CD4-positive, alpha-beta T cell treated with Interleukin-1 beta for 1 hour (primary cell): ENCODE measurements at regions not wholly inside any gene's neighbourhood (a gene's known extent, or its start where the extent isn't known, plus 50 kb on each side); places are given as distances from the start of the nearest gene placed in this dataset.

Experiments used
- DNase-seq, 2 donors: peaks; one replicate each; pipeline ENCODE4 v3.0.0-alpha.2; 2020 to 2022

- DNase-seq, result no peak
Observed at GRCh38 chr15:46576646-46577395, 942.0 kb downstream of the SQOR start.

- no peak for DNase-seq
Observed at GRCh38 chr15:46577767-46578166, 942.9 kb downstream of the SQOR start.

DNA sequence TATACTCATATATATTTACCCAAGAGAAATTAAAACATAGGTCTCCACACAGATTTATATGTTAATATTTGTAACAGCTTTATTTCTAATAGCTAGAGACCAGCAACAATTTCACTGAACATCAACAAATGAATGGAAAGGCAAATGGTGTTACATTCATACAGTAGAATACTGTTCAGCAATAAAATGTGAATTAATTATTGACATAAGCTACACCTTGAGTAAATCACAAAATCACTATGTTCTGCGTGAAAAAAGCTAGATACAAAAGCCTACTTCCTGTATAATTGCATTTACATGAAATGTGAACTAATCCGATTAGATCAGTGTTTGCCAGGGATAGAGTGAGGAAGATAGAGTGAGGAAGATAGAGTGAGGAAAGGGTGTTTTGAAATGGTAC lies 945.7 kb downstream of the SQOR start:
- DNase-seq, result no peak

GRCh38 chr15:46580924-46581323 lies 946.1 kb downstream of the SQOR start:
- no peak for DNase-seq

DNA sequence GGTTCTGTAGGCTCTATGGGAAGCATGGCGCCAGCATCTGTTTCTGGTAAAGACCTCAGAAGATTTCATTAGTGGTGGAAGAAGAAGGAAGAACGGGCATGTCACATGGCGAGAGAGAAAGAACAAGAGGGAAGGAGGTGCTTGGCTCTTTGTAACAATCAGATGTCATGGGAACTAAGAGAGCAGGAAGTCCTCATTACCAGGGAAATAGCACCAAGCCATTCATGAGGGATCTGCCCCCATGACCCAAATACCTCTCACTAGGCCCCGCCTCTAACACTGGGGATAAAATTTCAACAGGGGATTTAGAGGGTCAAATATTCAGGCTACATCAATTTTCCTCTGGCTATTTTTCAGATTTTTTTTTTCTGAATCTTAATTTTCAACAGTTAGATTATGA lies 954.3 kb downstream of the SQOR start:
- DNase-seq, result no peak

DNA sequence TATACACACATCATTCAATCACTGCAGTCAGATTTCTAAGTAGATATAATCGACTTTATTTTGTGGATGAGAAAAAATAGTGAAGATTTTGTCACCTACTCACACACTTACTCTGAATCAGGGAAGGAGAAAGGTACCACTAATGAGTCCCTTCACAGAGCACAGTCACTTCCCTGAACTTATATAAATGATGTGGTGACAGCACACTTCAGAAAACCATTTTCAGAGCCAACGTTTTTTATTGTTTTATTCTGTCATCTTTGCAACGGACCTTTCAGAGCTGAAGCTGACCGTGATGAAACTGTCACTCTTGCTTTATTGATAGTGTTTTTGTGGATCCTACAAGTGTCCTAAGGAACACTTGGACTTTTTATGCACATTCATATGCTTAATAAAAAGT lies 956.6 kb downstream of the SQOR start:
- DNase-seq, result no peak

DNA sequence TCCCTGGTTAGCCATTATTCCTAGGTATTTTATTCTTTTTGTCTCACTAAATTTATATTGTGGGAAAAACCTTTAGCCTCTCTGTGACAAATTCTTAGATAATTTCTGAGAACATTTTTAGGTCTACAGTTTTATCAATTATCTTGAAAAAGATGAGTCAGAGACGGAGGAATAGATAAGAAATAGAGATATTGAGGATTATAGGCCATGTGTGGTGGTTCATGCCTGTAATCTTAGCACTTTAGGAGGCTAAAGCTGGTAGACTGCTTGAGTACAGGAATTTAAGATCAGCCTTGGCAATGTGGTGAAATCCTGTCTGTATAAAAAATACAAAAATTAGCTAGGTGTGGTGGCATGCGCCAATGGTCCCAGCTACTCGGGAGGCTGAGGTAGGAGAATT lies 960.2 kb downstream of the SQOR start:
- DNase-seq, result no peak

DNA sequence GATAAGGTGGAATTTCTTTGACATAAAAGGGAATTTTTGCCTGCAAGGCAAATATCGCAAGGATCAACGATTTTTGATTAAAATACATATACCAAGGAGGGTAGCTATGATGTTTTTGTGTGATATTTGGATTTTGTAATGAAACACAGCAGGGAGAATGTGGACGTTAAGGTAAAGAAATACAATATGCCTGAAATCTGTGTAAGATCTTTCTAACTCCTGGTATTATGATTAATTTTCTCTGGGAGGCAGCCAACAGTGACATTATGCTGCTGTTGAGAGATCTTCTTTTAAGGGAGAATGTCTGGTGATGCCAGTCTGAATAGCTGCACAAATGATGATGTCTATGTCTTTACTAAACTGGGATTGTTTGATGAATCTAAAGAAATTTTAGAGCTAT lies 972.2 kb downstream of the SQOR start:
- no peak for DNase-seq

GRCh38 chr15:46616033-46616432 lies 981.2 kb downstream of the SQOR start:
- DNase-seq, result no peak

- DNase-seq, result no peak
Observed at GRCh38 chr15:46617507-46617906, 982.7 kb downstream of the SQOR start.

GRCh38 chr15:46618984-46619383 lies 984.2 kb downstream of the SQOR start:
- no peak for DNase-seq

GRCh38 chr15:46620392-46621013 lies 985.7 kb downstream of the SQOR start:
- no peak for DNase-seq

DNA sequence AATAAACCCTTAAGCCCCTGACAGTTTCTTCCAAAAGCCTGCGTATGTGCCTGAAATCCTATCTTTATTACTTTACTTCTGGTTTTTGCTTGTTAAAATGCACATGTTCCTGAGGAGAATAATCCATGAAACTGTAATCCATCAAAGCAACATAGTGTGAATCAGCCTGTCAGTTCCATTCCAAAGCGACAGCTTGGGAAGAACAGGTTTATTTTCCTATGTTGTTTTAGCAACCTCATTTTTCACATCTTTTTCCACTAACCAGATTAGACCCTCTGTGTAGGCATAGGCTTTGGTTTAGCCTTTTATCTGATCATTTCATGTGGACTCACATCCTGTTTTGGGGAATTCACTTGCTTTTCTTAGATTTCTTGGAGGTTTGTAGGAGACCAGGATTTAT lies 988.0 kb downstream of the SQOR start:
- DNase-seq, result no peak

DNA sequence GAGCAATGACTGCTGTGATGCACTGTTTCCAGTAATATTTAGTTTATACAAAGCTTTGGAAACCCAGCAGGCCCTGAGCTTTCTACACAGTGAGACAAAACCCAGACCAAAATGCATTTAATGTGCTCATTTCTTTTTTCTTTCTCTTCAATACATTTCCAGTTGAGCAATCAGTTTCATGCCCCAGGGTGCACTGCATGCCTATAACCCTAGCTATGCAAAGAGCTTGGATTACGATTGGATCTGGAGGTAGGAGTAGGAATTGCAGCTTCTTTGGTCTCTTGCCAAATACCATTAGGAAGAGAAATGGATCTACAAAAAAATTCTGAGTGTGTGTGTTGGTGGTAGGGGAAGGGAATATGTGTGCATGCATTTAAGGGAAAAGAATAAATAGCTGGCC lies 1001.4 kb downstream of the SQOR start:
- DNase-seq, result no peak

- DNase-seq, result no peak
Observed at GRCh38 chr15:46644501-46645481, 1010.0 kb downstream of the SQOR start.

DNA sequence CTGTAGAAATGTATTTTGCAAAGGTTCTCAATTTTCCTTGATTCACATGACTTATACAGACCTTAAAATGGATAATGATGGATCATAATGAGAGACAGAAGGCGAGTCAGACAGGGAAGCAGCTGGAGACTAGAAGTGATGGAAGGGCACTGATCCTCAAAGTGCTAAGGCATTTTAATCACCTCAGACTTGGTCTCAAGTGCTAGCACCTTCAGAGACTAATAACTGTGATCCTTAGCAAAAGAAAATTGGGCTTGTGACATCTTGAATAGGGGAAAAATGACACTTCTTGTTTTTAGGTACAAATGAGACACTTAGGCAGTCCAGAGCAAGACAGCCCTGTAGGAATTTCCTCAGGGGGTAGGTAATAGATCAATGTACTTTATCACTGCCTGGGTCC lies 1011.7 kb downstream of the SQOR start:
- no peak for DNase-seq

DNA sequence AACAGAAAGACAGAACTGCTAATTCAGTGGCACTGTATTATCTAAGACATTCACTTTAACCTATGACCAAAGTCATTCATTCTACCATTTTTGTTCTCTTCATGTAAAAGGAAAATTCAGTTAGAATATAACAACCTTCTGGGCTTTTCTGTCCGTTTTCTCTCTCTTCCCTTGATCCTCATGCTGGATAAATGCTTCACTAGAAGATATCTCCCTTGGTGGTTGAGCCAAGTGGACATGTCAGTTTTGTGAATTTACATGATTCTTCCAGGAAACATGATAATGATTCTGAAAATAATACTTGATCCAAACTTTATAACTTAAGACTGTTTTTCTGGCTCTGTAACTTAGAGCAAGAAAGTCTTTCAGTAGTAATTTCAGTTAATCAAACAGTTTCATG lies 1012.2 kb downstream of the SQOR start:
- DNase-seq, result no peak

- DNase-seq, result no peak
Observed at GRCh38 chr15:46652266-46652665, 1017.4 kb downstream of the SQOR start.

DNA sequence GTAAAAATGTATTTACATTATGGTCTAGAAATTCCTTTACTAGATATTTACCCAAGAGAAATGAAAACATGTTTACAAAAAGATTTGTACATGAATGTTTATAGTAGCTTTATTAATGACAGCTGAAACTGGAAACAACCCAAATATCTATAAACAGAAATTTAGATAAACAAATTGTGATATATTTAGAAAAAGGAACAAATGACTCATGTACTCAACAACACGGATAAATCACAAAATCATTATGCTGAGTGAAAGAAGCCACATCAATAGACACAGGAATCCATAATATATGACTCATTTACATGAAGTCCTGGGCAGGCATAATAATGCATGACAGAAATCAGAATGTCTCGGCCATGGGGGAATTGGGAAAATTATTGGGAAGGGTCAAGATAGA lies 1020.2 kb downstream of the SQOR start:
- no peak for DNase-seq

GRCh38 chr15:46660096-46660842 lies 1025.4 kb downstream of the SQOR start:
- DNase-seq, result no peak

DNA sequence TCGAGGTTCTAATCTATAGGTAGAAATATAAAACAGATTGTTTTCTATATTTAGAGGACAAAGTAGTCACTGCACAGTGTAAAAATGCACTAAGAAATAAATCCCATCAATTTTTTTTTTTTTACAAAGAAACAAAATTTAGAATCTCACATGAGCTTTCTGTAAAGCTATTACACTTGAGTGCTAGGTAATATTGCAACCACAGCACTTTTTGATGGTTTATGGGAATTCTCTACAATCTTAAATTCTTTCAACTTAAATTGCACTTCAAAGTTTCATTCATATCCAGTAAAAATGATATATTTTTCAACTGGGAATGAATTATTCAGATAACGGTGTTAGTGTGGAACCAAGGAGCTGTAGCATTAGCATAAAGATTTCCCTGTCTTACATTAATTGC lies 1035.4 kb downstream of the SQOR start:
- no peak for DNase-seq

DNA sequence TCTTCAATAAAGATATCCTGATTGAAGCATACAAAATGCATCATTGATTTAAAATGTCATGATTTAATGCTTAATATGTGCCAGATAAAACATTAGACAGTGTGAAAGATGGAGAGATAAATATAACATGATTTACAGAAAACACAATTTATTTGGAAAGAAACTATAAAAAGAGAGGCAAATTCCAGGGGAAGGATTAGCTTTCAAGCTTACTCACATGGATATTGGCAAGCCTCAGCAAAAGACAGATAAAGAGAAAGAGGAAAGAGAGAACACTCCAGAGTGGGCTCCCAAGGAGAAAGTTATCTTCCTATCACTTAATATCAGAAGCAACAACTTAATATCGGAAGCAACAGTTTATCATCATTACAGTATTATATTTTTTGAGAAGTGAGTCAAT lies 1036.5 kb downstream of the SQOR start:
- DNase-seq, result no peak

DNA sequence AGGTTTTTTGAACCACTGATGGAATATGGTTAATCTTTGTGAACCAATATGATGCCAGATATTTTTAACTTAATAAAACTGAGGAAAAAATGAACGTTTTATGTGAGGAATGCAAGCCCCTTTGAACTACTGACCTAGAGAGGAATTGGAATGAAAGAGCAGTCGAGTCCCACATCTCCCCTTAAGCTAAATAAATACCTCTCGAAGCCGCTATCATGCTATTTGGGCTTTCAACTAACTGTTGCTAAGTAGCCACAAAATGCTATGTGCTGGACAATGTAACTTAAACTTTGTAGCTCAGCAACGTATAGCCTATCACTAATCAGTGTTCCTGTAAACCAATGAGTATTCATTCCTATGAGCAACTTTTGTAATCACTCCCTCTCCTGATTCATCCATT lies 1037.2 kb downstream of the SQOR start:
- no peak for DNase-seq
